GM12878 (cell line): ENCODE measurements at regions not wholly inside any gene's neighbourhood (a gene's known extent, or its start where the extent isn't known, plus 50 kb on each side); places are given as distances from the start of the nearest gene placed in this dataset.

Source experiments
- ATAC-seq: fragments of 200-7000 bp; cut with Tn5 transposase; 3 replicates; pipeline ENCODE4 v1.9.1; 2020; ENCODE audit warnings: mild to moderate bottlenecking, moderate library complexity
- BruUV-seq: library from RNA; stranded (reverse); fragments of 400-500 nt; replicated peaks from 2 replicates; lab custom pipeline; 2021; lab: Mats Ljungman, UMichigan
- CTCF ChIA-PET: fragments of 300-600 bp; sonication (Branson Sonifier 250); formaldehyde crosslinking; extraction: SDS; loops from one replicate; lab custom pipeline; 2021; ENCODE audit warnings: inconsistent platforms; lab: Yijun Ruan, JAX
- POLR2A ChIA-PET: fragments of 350-600 bp; formaldehyde crosslinking; extraction: SDS; loops from one replicate; lab custom pipeline; 2021; ENCODE audit warnings: inconsistent platforms; lab: Charles Lee
- RAD21 ChIA-PET: fragments of 300-600 bp; sonication (Branson Sonifier 250); formaldehyde crosslinking; loops from one replicate; lab custom pipeline; 2023; ENCODE audit warnings: antibody characterized with exemption; ENCODE audit not compliant: unreplicated experiment; lab: Charles Lee
- SMC1A ChIA-PET: fragments of 300-600 bp; sonication (Branson Sonifier 250); formaldehyde crosslinking; loops from one replicate; lab custom pipeline; 2023; ENCODE audit not compliant: unreplicated experiment, uncharacterized antibody; lab: Charles Lee
- DNase-seq: peaks from one replicate; pipeline ENCODE4 v3.0.0-alpha.2; 2011; ENCODE audit warnings: low read depth, low spot score
- FAIRE-seq: peaks from 3 replicates; lab custom pipeline; 2011; peaks lifted over from hg19 to GRCh38; lab: Jason Lieb, UNC
- H2AFZ ChIP-seq: 2 replicates; pipeline ENCODE4 v1.6.0; 2011; ENCODE audit warnings: low read depth, low read length, control low read depth; ENCODE audit not compliant: control insufficient read depth
- H3K27ac ChIP-seq: 2 replicates; pipeline ENCODE4 v1.5.1; 2011; ENCODE audit warnings: control low read depth; ENCODE audit not compliant: control insufficient read depth, insufficient read depth
- H3K27me3 ChIP-seq, 2 experiments: replicated peaks in 1 of 2; 2 replicates each; pipeline versions ENCODE4 v1.6.0 to v1.6.1; 2011; ENCODE audit warnings: low read length in 1 of 2; ENCODE audit not compliant: control insufficient read depth in 2 of 2, insufficient read depth in 2 of 2
- H3K36me3 ChIP-seq, 2 experiments: 2 replicates each; pipeline ENCODE4 v1.5.1; 2011; ENCODE audit warnings: low read length in 1 of 2; ENCODE audit not compliant: control insufficient read depth in 2 of 2, insufficient read depth in 2 of 2
- H3K4me1 ChIP-seq: 2 replicates; pipeline ENCODE4 v1.6.1; 2011; ENCODE audit warnings: mild to moderate bottlenecking, low read length, moderate library complexity, mixed read lengths; ENCODE audit not compliant: control insufficient read depth, insufficient read depth
- H3K4me2 ChIP-seq: 2 replicates; pipeline ENCODE4 v1.6.0; 2011; ENCODE audit warnings: control low read depth; ENCODE audit not compliant: control insufficient read depth, insufficient read depth
- H3K4me3 ChIP-seq: fragments of 200-600 bp; sonication (generic); 2 replicates; pipeline ENCODE4 v1.5.1; 2016
- H3K79me2 ChIP-seq: 2 replicates; pipeline ENCODE4 v1.6.0; 2011; ENCODE audit warnings: low read length; ENCODE audit not compliant: control insufficient read depth, insufficient read depth
- H3K9ac ChIP-seq: 2 replicates; pipeline ENCODE4 v1.8.0; 2011; ENCODE audit warnings: low read length, control low read depth, mixed read lengths; ENCODE audit not compliant: control insufficient read depth, insufficient read depth
- H3K9me3 ChIP-seq: replicated peaks from 3 replicates; pipeline ENCODE4 v1.5.1; 2011; ENCODE audit warnings: mild to moderate bottlenecking, low read length; ENCODE audit not compliant: control insufficient read depth, insufficient read depth
- H4K20me1 ChIP-seq: 2 replicates; pipeline ENCODE4 v1.6.0; 2011; ENCODE audit not compliant: control insufficient read depth, insufficient read depth
- FOXK2 ChIP-seq: fragments of 450-650 bp; IDR thresholded peaks from 2 replicates; pipeline ENCODE4 v1.6.1; 2017; ENCODE audit warnings: mild to moderate bottlenecking, moderate library complexity
- RFX5 ChIP-seq: IDR thresholded peaks from 2 replicates; pipeline ENCODE4 v1.6.1; 2011; ENCODE audit warnings: low read depth, low read length, improper control_type of control experiment
- SREBF1 ChIP-seq: IDR thresholded peaks from 2 replicates; pipeline ENCODE4 v1.6.1; 2012; ENCODE audit warnings: mild to moderate bottlenecking, low read length
- TARDBP ChIP-seq: IDR thresholded peaks from 2 replicates; pipeline ENCODE4 v1.6.1; 2016; ENCODE audit warnings: borderline replicate concordance
- ZNF687 ChIP-seq: fragments of 450-650 bp; IDR thresholded peaks from 2 replicates; pipeline ENCODE4 v1.6.1; 2017; ENCODE audit warnings: mild to moderate bottlenecking, moderate library complexity
- ZSCAN29 ChIP-seq: fragments of 450-650 bp; IDR thresholded peaks from 2 replicates; pipeline ENCODE4 v1.6.1; 2017; ENCODE audit warnings: mild to moderate bottlenecking, moderate library complexity
- WGBS: methylation state at CpG from one replicate; pipeline ENCODE4 v1.1.6; 2016; ENCODE audit warnings: low lambda C conversion rate; ENCODE audit not compliant: insufficient replicate concordance, insufficient coverage; ENCODE audit errors: missing lambda C conversion rate; 5-methylcytosine and 5-hydroxymethylcytosine counted together
- in situ Hi-C: fragments of 300-500 bp; cut with MboI; formaldehyde crosslinking; loops from 9 replicates; pipeline ENCODE4 v1.14.3; 2018; ENCODE audit warnings: mixed read lengths
- intact Hi-C: fragments of 100-400 bp; cut with micrococcal nuclease; formaldehyde crosslinking; loops from one replicate; pipeline ENCODE4 v1.14.2; 2022; ENCODE audit not compliant: unreplicated experiment
- TF ChIP-seq, protein P1 (sequence below): fragments of 450-650 bp; formaldehyde crosslinking; IDR thresholded peaks from 2 replicates; pipeline ENCODE4 v1.4.0; 2020; ENCODE audit warnings: mild to moderate bottlenecking, moderate library complexity

GRCh38 chr17:17412326-17412725 is 64.5 kb upstream of the MED9 start (continued):
- TF ChIP-seq RFX5 (no peak), TARDBP (no peak), FOXK2 (no peak), SREBF1 (no peak), ZSCAN29 (no peak), ZNF687 (no peak)

DNA sequence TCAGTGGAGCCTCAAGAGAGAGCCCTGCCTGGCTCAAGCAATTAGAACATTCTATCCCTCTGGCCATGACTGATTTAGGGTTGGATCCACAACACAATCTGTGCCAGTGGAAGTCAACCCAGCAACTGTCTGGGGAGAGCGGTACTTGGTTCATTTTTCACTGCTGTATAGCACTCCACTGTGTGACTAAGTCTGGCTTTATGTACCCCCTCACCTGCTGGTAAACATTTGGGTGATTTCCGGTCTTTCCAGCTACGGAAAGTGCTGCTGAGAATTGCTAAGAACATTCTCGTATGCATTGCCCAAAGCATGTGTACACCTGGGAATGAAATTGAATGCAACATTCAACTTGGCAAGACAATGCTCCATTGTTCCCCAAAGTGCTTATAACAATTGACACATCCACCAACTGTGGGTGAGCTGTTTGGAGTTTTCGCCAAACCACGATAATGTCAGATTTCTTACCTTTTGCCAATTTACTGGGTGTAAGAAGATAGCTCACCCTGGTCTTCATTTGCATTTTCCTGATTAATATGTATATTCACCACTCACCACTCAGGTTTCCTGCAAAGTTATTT is 63.5 kb upstream of the MED9 start:
- Histone ChIP-seq H3K4me1 (no peaks in the 10 kb centered on the region), H3K79me2 (no peaks in the 10 kb centered on the region), H3K9me3 (peaks cover 3% of the 10 kb centered on the region; the same call in 1 of the 3 replicates), H3K4me3 (no peak overlapping the region), H3K9ac (no peak overlapping the region), H3K27me3 (no peaks in the 10 kb centered on the region; a peak in 1 of 4 replicates), H2AFZ (no peak overlapping the region), H3K4me2 (no peak overlapping the region), H4K20me1 (no peaks in the 10 kb centered on the region), H3K36me3 (no peaks in the 10 kb centered on the region), H3K27ac (no peak overlapping the region)
- ChIA-PET RAD21 (no interaction called here), SMC1A (no interaction called here), POLR2A (no interaction called here), CTCF (interaction anchor here (1.4 kb wide), 1 partner anchor 229 kb away, joined by 3 read pairs; no protein-coding TSS in a partner anchor)
- no peak for DNase-seq
- BruUV-seq, result no TSS peak
- 55% methylated on average over 6 of the region's 6 CpGs for WGBS
- TF ChIP-seq, protein P1, sequence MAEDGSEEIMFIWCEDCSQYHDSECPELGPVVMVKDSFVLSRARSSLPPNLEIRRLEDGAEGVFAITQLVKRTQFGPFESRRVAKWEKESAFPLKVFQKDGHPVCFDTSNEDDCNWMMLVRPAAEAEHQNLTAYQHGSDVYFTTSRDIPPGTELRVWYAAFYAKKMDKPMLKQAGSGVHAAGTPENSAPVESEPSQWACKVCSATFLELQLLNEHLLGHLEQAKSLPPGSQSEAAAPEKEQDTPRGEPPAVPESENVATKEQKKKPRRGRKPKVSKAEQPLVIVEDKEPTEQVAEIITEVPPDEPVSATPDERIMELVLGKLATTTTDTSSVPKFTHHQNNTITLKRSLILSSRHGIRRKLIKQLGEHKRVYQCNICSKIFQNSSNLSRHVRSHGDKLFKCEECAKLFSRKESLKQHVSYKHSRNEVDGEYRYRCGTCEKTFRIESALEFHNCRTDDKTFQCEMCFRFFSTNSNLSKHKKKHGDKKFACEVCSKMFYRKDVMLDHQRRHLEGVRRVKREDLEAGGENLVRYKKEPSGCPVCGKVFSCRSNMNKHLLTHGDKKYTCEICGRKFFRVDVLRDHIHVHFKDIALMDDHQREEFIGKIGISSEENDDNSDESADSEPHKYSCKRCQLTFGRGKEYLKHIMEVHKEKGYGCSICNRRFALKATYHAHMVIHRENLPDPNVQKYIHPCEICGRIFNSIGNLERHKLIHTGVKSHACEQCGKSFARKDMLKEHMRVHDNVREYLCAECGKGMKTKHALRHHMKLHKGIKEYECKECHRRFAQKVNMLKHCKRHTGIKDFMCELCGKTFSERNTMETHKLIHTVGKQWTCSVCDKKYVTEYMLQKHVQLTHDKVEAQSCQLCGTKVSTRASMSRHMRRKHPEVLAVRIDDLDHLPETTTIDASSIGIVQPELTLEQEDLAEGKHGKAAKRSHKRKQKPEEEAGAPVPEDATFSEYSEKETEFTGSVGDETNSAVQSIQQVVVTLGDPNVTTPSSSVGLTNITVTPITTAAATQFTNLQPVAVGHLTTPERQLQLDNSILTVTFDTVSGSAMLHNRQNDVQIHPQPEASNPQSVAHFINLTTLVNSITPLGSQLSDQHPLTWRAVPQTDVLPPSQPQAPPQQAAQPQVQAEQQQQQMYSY (CRISPR knock-in tag), result no peak
- no peak for FAIRE-seq
- intact Hi-C loops, result no loop called here
- no peak for ATAC-seq
- in situ Hi-C loops, result no loop called here
